GM23338 (cell line): ENCODE measurements at regions not wholly inside any gene's neighbourhood (a gene's known extent, or its start where the extent isn't known, plus 50 kb on each side); places are given as distances from the start of the nearest gene placed in this dataset.

Experiments
- CREB1 ChIP-seq: fragments of 250-450 bp; sonication (Bioruptor Pico); IDR thresholded peaks from 2 replicates; pipeline ENCODE4 v1.5.0; 2020; ENCODE audit warnings: low read depth, mild to moderate bottlenecking, moderate library complexity
- EZH2 ChIP-seq: fragments of 200-600 bp; sonication (generic); IDR thresholded peaks from one replicate; pipeline ENCODE4 v1.8.0; 2017; ENCODE audit warnings: antibody characterized with exemption, mild to moderate bottlenecking, low read depth; ENCODE audit not compliant: unreplicated experiment
- EZH2phosphoT487 ChIP-seq: fragments of 200-600 bp; sonication (generic); IDR thresholded peaks from one replicate; pipeline ENCODE4 v1.8.1; 2018; ENCODE audit warnings: antibody characterized with exemption; ENCODE audit not compliant: unreplicated experiment
- JUNB ChIP-seq: IDR thresholded peaks from one replicate; pipeline ENCODE4 v1.6.1; 2016; ENCODE audit warnings: antibody characterized with exemption; ENCODE audit not compliant: unreplicated experiment
- NANOG ChIP-seq: IDR thresholded peaks from 2 replicates; pipeline ENCODE4 v1.6.1; 2016; ENCODE audit warnings: antibody characterized with exemption, borderline replicate concordance
- POLR2AphosphoS5 ChIP-seq: IDR thresholded peaks from 2 replicates; pipeline ENCODE4 v1.6.1; 2016; ENCODE audit warnings: antibody characterized with exemption, low read depth
- STAT1 ChIP-seq: IDR thresholded peaks from one replicate; pipeline ENCODE4 v1.6.1; 2016; ENCODE audit warnings: antibody characterized with exemption; ENCODE audit not compliant: unreplicated experiment
- ZNF114 ChIP-seq: fragments of 250-450 bp; sonication (Bioruptor Pico); IDR thresholded peaks from 2 replicates; pipeline ENCODE4 v1.5.0; 2020; ENCODE audit warnings: mild to moderate bottlenecking, moderate library complexity
- ZNF331 ChIP-seq: fragments of 250-450 bp; sonication (Bioruptor Pico); IDR thresholded peaks from 2 replicates; pipeline ENCODE4 v1.5.0; 2020; ENCODE audit warnings: low read depth, mild to moderate bottlenecking, moderate library complexity
- TF ChIP-seq, protein P1 (sequence below), 2 experiments: fragments of 200-600 bp in 1 of 2; sonication (generic) in 1 of 2; conservative IDR thresholded peaks; 2 replicates each; pipeline versions ENCODE4 v1.5.1 to v1.6.1; 2016 to 2017; ENCODE audit warnings: antibody characterized with exemption in 2 of 2, low read depth in 2 of 2, mild to moderate bottlenecking in 2 of 2, moderate library complexity in 1 of 2
- TF ChIP-seq, protein P2 (sequence below): IDR thresholded peaks from one replicate; pipeline ENCODE4 v1.6.1; 2018; ENCODE audit warnings: antibody characterized with exemption; ENCODE audit not compliant: unreplicated experiment
- TF ChIP-seq, protein P3 (sequence below): fragments of 250-450 bp; sonication (Bioruptor Pico); IDR thresholded peaks from 2 replicates; pipeline ENCODE4 v1.5.0; 2020; ENCODE audit warnings: mild to moderate bottlenecking, moderate library complexity

DNA sequence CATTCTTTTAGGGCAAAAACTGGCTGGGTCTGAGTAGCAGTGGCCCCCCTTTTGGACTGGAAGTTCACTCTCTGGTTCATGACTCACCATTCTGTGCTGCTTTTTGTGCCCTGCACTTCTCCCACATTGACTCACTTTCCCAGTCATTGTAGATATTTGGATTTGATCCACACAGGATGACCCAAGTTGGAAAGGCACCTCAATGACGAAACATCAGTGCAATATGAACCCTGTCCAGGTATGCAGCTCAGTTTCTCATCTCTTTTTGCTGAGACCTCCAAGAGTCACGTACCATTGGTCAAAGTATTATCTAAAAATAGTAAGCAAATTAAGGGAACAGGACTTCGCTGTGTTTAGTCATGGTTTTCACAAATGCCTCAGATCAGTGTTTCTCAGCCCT lies 92.7 kb downstream of the CBLL2 start:
- TF ChIP-seq, protein P1, sequence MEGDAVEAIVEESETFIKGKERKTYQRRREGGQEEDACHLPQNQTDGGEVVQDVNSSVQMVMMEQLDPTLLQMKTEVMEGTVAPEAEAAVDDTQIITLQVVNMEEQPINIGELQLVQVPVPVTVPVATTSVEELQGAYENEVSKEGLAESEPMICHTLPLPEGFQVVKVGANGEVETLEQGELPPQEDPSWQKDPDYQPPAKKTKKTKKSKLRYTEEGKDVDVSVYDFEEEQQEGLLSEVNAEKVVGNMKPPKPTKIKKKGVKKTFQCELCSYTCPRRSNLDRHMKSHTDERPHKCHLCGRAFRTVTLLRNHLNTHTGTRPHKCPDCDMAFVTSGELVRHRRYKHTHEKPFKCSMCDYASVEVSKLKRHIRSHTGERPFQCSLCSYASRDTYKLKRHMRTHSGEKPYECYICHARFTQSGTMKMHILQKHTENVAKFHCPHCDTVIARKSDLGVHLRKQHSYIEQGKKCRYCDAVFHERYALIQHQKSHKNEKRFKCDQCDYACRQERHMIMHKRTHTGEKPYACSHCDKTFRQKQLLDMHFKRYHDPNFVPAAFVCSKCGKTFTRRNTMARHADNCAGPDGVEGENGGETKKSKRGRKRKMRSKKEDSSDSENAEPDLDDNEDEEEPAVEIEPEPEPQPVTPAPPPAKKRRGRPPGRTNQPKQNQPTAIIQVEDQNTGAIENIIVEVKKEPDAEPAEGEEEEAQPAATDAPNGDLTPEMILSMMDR (conservative IDR thresholded peaks at IDR 0.05; ENCODE audit: low read depth in 2 of 2) = no peak
- TF ChIP-seq EZH2phosphoT487 (no peak), POLR2AphosphoS5 (no peak), EZH2 (no peak), JUNB (no peak), ZNF114 (CRISPR knock-in tag) (no peak), ZNF331 (no peak), NANOG (no peak), CREB1 (no peak), STAT1 (no peak)
- TF ChIP-seq, protein P2, sequence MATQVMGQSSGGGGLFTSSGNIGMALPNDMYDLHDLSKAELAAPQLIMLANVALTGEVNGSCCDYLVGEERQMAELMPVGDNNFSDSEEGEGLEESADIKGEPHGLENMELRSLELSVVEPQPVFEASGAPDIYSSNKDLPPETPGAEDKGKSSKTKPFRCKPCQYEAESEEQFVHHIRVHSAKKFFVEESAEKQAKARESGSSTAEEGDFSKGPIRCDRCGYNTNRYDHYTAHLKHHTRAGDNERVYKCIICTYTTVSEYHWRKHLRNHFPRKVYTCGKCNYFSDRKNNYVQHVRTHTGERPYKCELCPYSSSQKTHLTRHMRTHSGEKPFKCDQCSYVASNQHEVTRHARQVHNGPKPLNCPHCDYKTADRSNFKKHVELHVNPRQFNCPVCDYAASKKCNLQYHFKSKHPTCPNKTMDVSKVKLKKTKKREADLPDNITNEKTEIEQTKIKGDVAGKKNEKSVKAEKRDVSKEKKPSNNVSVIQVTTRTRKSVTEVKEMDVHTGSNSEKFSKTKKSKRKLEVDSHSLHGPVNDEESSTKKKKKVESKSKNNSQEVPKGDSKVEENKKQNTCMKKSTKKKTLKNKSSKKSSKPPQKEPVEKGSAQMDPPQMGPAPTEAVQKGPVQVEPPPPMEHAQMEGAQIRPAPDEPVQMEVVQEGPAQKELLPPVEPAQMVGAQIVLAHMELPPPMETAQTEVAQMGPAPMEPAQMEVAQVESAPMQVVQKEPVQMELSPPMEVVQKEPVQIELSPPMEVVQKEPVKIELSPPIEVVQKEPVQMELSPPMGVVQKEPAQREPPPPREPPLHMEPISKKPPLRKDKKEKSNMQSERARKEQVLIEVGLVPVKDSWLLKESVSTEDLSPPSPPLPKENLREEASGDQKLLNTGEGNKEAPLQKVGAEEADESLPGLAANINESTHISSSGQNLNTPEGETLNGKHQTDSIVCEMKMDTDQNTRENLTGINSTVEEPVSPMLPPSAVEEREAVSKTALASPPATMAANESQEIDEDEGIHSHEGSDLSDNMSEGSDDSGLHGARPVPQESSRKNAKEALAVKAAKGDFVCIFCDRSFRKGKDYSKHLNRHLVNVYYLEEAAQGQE = no peak
- TF ChIP-seq, protein P3, sequence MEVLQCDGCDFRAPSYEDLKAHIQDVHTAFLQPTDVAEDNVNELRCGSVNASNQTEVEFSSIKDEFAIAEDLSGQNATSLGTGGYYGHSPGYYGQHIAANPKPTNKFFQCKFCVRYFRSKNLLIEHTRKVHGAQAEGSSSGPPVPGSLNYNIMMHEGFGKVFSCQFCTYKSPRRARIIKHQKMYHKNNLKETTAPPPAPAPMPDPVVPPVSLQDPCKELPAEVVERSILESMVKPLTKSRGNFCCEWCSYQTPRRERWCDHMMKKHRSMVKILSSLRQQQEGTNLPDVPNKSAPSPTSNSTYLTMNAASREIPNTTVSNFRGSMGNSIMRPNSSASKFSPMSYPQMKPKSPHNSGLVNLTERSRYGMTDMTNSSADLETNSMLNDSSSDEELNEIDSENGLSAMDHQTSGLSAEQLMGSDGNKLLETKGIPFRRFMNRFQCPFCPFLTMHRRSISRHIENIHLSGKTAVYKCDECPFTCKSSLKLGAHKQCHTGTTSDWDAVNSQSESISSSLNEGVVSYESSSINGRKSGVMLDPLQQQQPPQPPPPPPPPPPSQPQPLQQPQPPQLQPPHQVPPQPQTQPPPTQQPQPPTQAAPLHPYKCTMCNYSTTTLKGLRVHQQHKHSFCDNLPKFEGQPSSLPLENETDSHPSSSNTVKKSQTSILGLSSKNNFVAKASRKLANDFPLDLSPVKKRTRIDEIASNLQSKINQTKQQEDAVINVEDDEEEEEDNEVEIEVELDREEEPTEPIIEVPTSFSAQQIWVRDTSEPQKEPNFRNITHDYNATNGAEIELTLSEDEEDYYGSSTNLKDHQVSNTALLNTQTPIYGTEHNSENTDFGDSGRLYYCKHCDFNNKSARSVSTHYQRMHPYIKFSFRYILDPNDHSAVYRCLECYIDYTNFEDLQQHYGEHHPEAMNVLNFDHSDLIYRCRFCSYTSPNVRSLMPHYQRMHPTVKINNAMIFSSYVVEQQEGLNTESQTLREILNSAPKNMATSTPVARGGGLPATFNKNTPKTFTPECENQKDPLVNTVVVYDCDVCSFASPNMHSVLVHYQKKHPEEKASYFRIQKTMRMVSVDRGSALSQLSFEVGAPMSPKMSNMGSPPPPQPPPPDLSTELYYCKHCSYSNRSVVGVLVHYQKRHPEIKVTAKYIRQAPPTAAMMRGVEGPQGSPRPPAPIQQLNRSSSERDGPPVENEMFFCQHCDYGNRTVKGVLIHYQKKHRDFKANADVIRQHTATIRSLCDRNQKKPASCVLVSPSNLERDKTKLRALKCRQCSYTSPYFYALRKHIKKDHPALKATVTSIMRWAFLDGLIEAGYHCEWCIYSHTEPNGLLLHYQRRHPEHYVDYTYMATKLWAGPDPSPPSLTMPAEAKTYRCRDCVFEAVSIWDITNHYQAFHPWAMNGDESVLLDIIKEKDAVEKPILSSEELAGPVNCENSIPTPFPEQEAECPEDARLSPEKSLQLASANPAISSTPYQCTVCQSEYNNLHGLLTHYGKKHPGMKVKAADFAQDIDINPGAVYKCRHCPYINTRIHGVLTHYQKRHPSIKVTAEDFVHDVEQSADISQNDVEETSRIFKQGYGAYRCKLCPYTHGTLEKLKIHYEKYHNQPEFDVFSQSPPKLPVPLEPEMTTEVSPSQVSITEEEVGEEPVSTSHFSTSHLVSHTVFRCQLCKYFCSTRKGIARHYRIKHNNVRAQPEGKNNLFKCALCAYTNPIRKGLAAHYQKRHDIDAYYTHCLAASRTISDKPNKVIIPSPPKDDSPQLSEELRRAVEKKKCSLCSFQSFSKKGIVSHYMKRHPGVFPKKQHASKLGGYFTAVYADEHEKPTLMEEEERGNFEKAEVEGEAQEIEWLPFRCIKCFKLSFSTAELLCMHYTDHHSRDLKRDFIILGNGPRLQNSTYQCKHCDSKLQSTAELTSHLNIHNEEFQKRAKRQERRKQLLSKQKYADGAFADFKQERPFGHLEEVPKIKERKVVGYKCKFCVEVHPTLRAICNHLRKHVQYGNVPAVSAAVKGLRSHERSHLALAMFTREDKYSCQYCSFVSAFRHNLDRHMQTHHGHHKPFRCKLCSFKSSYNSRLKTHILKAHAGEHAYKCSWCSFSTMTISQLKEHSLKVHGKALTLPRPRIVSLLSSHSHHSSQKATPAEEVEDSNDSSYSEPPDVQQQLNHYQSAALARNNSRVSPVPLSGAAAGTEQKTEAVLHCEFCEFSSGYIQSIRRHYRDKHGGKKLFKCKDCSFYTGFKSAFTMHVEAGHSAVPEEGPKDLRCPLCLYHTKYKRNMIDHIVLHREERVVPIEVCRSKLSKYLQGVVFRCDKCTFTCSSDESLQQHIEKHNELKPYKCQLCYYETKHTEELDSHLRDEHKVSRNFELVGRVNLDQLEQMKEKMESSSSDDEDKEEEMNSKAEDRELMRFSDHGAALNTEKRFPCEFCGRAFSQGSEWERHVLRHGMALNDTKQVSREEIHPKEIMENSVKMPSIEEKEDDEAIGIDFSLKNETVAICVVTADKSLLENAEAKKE (CRISPR knock-in tag) = no peak
